ENCODE measurements at regions not wholly inside any gene's neighbourhood (a gene's known extent, or its start where the extent isn't known, plus 50 kb on each side); places are given as distances from the start of the nearest gene placed in this dataset.

DNA sequence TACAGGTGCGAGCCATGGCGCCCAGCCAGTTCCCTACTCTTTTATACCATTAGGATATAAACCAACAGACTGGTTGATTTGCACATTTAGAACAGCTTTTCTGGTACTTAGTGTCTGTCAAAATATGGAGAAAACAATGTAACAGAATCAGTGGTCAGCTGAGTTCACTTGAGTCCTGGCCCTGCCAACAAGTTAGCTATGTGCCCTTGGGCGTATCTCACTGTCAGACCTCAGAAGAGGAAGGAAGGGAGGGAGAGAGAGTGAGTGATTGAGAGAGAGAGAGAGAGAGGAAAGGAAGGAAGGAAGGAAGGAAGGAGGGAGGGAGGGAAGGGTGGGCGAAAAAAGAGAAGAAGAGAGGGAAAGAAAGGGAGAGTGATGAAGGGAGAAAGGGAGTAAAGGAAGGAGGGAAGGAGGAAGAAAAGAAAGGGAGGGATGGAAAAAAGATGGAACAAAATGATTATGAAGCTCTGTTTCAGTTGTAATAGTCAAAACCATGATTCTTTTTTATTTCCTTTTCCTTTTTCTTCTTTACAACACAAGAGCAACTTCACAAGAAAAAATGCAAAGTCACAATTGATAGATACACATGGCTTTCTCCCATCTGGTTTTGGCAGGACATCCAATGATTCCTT is 55.7 kb upstream of the PDGFRA start:
- TF ChIP-seq, protein P1, sequence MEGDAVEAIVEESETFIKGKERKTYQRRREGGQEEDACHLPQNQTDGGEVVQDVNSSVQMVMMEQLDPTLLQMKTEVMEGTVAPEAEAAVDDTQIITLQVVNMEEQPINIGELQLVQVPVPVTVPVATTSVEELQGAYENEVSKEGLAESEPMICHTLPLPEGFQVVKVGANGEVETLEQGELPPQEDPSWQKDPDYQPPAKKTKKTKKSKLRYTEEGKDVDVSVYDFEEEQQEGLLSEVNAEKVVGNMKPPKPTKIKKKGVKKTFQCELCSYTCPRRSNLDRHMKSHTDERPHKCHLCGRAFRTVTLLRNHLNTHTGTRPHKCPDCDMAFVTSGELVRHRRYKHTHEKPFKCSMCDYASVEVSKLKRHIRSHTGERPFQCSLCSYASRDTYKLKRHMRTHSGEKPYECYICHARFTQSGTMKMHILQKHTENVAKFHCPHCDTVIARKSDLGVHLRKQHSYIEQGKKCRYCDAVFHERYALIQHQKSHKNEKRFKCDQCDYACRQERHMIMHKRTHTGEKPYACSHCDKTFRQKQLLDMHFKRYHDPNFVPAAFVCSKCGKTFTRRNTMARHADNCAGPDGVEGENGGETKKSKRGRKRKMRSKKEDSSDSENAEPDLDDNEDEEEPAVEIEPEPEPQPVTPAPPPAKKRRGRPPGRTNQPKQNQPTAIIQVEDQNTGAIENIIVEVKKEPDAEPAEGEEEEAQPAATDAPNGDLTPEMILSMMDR (conservative IDR thresholded peaks at IDR 0.05): no peak
- no peak for TF ChIP-seq EZH2 (IDR thresholded peaks at IDR 0.05; ENCODE audit: low read depth)
